ENCODE measurements at regions not wholly inside any gene's neighbourhood (a gene's known extent, or its start where the extent isn't known, plus 50 kb on each side); places are given as distances from the start of the nearest gene placed in this dataset.

DNA sequence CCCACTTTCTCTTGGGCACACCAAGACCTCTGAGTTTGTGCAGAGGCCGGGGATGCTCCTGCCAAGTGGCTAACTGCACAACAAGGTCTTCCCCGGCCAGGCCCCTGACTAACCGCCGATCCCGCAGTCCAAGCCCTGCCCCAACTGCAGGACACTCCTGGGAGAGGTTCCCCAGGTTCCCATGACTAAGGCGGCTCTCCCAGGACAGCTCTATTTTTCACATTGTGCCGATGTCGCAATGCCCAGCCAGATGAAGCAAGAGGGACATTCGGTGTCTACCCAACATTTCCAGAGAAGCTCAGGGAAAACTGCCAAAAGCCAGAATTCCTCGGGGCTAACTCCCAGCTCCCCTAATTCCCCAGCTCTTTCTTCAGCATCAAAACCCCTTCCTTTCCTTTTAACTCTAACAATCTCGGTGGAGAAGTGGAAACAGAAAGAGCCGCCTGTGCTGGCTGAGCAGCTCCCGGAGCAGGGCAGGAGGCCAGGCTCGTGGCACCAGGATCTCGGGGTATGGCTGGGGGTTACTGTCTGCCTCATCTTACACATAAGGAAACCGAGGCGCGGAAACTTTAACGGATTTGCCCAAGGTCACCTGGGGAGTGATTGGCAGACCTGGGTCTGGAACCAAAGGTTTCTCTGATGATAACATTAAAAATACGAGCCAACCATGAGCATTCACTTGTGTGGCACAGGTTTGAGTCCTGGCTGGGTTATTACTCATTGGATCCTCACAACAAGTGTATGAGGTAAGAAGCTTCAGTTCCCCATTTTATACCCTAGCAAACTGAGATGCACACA is 318.2 kb downstream of the BCL11B start:
- no peak for DNase-seq (ENCODE audit: low read depth in 1 of 2, low spot score in 1 of 2)

DNA sequence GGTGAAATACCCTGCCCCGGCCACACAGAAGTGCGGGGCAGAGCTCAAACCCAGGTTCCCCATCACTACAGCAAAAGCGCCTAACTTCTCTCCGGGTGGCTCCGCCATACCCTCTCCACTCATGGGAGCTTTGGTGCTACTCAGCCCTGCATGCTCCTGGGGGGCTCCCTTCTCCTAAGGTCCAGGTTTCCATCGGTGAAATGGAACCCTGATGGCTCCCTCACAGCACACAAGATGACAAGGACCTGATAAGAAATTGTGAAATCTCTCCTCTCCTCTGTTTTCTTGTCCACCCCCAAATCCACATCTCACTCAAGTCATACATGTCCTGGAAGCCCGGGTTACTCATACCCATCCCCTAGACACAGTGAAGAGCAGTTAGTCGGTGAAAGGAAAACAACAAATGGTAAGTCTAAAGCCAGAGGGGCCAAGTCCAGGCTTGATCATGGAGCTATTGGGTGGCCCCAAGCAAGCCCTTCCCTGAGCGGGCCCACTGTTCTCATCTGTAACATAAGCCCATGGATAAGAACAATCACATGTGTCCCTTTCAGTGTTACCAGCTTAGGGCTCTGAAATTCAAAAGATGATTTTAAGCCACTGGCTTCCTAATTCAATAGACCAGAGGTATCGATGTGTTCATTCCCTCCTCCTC is 317.5 kb downstream of the BCL11B start:
- no peak for DNase-seq (ENCODE audit: low read depth in 1 of 2, low spot score in 1 of 2)

DNA sequence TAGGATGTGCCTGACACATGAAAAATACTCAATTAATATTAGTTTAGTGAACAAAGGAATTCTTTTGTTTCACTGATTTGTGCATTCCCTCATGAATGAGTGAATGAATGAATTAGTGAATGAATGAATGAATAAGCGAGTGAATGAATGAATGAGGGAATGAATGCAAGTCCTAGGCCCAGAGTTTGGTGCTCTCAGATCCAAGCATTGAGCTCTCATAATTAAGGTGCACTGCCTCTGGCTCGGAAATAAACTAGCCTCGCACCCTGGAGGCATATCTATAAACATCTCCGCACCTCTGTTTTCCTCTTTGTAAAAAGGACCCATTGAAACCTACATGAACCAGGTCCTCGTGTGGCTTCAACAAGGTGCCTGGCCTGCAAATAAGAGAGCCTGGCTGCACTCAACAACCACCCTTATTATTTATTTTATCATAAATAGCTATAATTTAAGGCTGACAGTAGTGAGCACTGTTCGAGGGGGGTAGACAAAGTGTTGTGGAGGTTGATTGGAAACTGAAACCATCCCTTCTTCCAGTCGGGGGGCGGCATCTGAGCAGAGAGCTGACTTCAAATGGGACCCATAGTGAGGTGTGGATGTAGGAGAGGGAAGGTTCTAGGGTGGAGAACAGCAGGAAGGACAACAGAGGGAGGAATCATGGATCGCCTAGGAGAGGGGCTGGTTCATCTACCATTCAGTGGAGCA is 316.8 kb downstream of the BCL11B start:
- DNase-seq (ENCODE audit: low read depth in 1 of 2, low spot score in 1 of 2): no peak

DNA sequence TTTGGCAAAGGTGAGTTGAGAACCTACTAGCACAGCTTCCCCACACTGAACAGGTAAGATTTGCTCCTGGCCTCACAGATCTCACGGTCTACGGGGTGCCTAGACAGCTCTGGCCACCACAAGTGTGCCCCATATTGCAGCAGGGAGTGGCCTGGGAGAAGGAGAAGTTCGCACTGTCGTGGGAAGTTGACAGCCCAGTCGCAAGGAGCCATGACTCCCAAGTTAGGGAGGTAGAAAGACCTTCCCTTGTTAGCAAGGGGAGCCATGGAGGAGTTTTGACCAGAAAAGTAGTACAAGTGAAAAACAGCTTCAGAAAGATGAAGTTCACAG is 316.3 kb downstream of the BCL11B start:
- no peak for DNase-seq (ENCODE audit: low read depth in 1 of 2, low spot score in 1 of 2)

DNA sequence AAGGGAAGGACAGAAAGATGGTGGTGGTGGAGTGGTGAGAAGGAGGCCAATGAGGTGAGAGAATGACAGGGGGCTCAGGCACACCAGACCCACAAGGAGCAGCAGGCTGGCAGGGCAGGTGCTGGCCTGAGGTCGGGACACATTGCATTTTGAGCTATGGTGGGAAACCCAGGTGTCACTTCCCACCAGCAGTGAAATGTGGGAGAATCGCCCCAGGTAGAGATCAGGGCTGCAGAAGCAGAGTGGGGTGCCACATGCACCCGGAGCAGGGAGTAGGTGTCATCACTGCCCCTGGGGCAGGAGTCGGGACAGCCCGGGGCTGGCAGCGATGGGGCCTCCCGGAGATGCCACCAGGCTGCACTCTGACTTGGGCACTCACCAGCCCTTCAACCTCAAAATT is 315.8 kb downstream of the BCL11B start:
- DNase-seq (ENCODE audit: low read depth in 1 of 2, low spot score in 1 of 2): no peak

DNA sequence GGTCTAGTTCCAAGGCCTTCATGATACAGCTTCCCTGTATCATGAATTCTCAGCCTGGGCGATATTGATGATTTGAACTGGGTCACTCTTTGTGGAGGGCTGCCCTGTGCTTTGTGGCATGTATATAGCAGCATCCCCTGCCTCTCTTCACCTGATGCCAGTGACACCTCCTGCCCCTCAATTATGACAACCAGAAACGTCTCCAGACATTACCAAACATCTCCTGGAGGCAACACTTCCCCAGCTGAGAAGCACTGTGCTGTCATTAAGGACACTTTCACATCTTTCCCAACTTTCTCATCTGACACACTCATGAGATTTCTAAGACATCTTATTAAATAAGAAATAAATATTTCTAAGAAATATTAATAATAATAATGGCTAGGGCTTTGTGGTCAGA is 315.3 kb downstream of the BCL11B start:
- no peak for DNase-seq (ENCODE audit: low read depth in 1 of 2, low spot score in 1 of 2)

DNA sequence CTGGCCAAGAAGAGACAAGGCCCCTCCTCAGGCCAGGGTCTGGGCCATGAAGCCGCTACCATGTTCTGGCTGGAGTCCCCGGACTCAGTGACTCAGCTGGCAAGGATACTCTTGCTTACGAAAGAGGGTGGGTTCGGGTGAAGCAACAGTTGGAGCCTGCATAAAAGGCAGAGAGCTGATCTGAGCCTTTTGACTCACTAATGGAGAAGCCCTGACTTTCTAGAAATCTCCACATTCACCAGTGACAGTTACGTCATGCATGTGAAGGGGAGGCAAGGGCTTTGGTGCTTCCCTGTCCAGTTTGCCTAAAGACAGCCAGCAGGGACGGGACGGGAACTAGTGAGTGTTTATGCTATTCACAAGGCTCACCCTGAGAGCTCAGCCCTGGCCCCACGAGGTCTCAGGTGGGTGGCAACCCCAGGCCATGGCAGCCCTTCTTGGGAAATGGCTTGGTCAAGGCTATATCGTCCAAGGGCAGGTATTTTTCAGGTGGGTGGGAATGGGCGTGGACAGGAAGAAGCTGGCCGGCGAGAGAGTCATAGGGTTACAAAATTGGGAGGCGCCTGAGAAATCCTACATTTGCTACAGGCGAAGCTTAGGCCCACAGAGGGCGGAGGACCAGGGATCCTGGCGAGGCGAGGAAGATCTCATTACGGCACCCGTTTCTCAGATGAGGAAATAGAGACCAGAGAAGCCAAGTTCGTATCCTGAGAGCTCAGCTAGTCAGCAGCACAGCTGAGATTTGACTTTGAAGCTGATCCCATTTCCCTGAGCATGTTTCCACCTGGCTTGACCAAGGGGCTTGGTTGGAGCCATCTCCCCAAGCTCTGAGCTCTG is 314.6 kb downstream of the BCL11B start:
- no peak for DNase-seq (ENCODE audit: low read depth in 1 of 2, low spot score in 1 of 2)

DNA sequence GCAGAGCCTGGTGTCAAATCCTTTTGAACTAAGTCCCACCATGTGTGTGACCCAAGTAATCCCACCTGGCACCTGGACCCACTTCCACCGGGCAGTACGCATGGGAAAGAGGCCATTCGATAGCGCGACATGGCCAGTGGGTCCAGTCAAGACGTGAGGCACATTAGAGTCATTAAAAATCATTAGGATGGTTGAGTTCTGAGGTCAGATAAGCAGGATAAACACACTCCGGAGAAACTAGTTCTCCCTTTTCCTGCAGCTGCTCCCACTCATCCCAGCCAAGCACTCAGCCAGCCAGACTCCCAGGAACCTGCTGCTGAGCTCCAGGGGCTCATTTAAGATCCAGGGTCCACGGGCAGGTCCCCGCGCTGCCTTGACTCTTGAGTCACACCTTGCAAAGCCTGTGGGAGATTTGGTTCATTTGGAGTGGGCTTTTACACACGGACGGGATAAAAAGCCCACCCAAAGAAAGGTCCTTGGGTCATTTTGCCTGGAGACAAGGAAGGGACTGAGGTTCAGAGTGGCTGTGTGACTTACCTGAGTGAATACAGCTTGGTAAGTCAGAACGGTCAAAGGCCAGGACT is 313.9 kb downstream of the BCL11B start:
- DNase-seq (ENCODE audit: low read depth in 1 of 2, low spot score in 1 of 2): no peak

DNA sequence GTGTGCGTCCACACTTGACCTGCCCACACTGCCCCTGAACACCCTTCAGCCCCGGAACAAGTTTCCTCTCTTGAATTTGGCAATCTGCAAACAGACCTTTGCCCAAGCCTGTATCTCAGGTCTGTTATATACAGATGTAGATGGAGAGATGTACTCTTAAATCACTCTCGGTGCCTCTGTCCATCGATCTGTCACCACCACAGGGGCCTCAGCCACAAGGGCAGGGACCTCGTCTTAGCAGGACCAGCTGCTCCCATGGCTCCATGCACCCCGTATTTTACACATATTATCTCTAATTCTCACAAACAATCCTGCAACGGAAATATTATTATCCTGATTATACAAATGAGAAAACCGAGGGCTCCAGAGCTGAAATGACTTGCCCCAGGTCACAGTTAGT is 313.4 kb downstream of the BCL11B start:
- no peak for DNase-seq (ENCODE audit: low read depth in 1 of 2, low spot score in 1 of 2)

DNA sequence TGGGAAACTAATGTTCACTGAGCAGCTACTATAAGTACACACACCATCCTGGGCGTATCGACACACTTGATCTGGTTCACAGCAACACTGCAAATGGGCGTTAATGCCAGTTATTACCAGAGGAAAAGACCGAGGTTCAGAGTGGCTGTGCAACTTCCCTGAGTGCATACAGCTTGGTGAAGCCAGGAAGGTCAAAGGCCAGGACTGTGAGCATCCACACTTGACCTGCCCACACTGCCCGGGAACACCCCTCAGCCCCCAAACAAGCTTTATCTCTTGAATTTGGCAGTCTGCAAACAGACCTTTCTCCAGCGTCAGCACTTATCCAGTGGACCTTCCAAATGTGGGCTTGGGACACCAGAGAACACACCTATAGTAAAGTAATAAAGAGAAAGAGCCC is 312.6 kb downstream of the BCL11B start:
- DNase-seq (ENCODE audit: low read depth in 1 of 2, low spot score in 1 of 2): no peak

DNA sequence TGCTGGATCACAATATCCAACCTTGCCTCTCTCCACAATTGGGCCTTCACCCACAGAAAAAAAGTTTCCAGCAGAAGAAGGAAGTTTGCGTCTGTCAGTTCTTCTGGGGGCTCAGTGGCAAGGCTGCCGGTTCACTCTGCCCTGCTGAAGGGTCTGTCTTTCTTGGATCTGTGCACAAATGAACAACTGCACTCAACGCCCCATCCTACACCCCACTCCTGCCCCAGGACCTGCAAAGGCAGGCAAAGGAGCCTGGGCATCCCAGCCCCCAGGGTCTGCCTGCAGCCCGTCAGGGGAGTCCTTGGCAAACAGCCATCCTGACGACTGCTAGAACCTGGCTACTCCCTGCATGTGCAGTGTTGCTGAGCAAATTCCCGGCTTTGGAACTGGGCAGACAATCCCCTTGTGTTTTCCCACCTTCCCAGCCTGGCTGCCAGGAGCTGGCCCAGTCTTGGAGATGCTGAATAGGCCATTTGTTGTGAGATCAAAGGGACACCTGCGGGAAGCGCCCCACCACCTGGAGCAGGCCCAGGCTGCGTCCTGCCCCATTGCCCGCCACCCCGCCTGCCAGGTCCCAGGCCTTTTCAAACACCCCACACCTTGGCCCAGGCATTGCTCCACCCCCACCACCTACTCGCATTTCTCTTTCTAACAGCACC is 311.9 kb downstream of the BCL11B start:
- DNase-seq (ENCODE audit: low read depth in 1 of 2, low spot score in 1 of 2): no peak

DNA sequence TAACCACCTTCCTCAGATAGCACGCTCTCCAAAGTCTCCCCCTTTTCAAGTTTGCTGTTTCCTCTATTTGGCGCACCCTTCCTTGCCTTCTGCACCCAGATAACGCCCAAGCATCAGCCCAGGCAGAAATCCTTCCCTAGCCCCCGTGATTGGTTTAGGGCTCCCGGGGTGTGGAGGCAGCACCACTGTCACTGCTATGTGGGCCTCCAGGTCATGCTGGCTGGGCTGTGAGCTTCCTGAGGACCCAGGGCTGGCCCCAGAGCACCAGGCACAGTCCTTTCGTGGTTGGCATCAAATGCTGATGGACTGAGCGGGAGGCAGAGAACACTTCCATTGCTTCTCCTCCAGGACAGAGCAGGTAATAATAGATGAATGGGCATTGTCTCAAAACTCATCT is 311.4 kb downstream of the BCL11B start:
- DNase-seq (ENCODE audit: low read depth in 1 of 2, low spot score in 1 of 2): no peak

DNA sequence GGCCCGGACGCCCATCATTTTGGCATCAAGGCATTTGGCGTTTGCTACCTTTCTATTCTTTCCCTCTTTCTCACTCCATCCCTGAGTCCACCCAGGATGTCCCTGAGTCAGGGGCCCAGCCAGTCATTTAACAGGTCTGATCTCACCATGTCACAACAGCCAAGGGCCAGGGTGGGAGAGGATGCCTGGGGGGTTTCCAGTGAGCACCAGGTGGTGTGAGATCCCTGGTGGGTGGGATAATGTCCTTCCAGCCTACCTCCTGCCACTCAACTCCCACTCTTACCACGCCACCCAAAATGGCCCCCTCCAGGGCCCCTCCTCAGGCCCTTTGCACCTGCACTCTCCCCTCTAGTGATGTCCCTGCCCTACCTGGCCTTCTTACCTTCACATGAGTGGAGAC is 310.8 kb downstream of the BCL11B start:
- no peak for DNase-seq (ENCODE audit: low read depth in 1 of 2, low spot score in 1 of 2)

DNA sequence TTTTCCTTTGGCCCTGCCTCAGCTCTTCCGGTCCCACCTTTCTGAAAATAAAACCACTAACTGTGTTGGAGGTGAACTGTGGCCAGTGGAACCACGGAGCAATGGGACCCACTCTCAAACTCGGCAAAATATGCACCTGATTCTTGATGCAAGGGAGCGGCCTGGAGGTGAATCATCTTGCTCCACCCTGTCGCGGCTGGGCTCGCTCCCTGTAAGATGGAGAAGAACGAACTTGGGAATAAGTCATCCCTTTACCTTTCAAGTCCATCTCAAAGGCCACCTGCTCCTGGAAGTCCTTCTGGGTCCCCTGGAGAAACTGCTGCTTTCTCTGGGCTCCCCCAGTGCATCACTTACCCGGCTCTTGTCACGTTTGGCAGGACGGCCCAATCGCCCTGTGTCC is 309.9 kb downstream of the BCL11B start:
- no peak for DNase-seq (ENCODE audit: low read depth in 1 of 2, low spot score in 1 of 2)

DNA sequence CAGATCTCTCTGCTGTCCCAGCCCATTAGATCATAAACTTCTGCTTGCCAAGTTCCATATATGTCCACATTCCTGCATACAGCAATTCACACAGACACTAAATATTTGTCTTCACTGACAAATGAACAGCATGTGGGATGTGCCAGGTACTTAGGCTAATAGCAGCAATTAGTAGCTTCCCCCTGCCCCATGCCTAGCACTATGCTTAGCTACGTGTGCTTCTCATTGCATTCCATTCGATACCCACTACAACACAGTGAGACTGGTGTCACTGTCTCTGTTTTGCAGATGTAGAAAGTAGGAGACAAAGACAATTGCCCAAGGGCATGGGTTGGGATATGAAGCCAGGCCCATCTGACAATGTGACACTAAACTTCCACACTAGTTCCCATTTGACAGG is 308.4 kb downstream of the BCL11B start:
- DNase-seq (ENCODE audit: low read depth in 1 of 2, low spot score in 1 of 2): no peak

DNA sequence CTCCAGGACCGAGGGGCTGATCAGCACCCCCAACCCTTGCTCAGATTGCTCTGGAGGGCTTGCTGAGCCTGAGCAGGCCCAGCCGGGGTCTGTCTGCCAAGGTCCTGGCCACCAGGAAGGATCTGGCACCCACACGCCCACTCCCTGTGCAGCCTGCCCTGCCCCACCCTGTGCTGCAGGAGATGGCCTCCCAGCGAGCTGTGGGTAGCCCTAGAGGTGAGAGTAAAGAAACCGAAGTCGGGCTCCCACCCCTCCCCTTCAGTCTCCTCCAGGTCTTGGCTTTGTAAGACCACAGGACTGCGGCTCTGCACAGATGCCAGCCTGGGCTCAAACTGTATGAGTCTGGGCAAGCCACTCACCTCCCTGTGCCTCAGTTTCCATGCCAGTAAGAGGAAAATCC is 307.8 kb downstream of the BCL11B start:
- no peak for DNase-seq (ENCODE audit: low read depth in 1 of 2, low spot score in 1 of 2)

DNA sequence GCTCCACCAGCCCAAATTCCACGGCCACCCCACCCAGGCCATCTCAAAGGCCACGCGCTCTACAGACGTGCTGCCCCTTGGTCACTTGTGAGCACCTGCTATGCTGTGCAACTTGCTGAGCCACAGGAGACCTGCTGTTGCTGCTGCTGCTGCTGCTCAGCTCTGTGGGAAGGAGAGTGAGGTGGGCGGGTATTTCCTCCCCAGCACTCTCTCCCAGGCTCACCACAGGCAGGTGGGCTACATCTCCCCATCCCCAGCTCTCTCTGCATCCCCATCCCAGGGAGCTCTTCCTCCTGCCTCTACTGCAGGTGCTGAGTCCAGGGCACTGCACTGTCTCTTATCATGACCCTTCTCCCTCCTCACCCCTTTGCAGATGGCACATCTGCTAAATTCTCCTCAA is 306.9 kb downstream of the BCL11B start:
- DNase-seq (ENCODE audit: low read depth in 1 of 2, low spot score in 1 of 2): no peak

DNA sequence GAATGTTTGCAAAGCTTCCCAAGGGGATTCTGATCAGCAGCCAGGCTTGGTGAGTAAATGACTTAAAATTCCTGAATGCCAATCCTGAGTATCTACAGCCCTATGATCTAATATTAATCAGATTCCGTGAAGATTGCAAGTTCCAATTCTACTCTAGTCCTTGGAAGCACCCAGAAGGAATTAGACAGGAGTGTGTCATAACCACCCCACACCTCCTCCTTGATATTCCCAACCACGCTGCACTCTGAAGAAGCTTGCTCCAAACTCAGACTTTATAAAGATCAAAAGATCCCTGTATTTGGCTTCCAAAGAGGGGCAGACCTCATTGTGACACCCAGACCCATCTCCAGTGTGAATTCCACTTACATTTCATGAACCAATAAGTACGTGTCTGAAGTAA is 306.0 kb downstream of the BCL11B start:
- DNase-seq (ENCODE audit: low read depth in 1 of 2, low spot score in 1 of 2): no peak

DNA sequence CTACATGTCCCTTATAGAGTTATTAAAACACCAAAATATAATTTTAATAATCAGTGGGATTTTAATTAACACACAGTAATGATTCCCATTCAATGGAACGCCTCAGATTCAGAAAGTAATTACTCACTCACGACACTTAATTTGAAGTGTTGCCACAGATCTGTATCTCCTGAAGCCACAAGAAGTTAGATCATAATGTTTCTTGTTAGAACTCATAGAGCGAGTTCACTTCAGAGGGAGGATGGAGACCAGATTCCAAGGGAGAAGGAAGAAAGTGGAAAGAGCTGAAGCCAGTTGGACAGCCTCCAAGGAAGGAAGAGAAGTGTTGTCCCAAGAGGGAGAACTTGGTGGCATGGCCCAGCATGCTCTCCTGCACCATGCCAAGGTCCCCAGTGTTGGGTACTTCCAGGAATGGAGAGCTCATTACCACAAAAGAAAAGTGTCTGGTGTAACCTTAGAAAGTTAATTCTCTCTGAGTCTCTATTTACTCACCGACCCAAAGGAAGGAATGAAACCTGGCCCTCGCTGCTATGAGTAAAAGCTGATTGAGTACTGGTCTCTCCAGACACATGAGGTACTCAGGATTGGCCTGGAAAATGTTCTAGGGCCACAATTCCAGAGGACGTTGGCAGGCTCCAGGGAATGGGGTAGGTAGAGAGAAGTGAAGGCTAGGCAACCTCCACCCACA is 305.4 kb downstream of the BCL11B start:
- DNase-seq (ENCODE audit: low read depth in 1 of 2, low spot score in 1 of 2): no peak

DNA sequence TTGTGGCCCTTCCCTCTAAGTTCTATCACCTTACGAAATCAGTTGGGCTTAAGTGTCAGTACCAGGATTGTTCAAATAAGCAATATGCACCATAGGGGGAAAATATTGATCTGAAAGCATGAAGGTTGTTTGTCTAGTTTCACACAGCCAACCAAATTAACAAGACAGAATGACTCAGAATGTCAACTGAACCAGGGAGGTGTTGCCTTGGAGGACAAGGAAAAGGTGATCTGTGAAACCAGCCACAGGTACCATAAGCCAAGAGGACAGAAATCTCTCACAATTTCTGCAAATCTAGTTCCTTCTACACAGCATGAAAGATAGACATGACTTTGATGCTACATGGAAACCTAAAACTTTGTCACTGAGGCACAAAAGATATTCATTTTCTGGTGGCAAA is 297.9 kb downstream of the BCL11B start:
- DNase-seq (ENCODE audit: low read depth in 1 of 2, low spot score in 1 of 2): no peak
